Smooth muscle cell of the brain vasculature (primary cell): ENCODE measurements at regions not wholly inside any gene's neighbourhood (a gene's known extent, or its start where the extent isn't known, plus 50 kb on each side); places are given as distances from the start of the nearest gene placed in this dataset.

Experiments
- DNase-seq: peaks from one replicate; pipeline ENCODE4 v3.0.0-alpha.2; 2012; ENCODE audit warnings: low read depth, low spot score

- DNase-seq, result no peak
Measured at GRCh38 chr11:25863986-25864385, 467.9 kb upstream of the ANO3 start.

DNA sequence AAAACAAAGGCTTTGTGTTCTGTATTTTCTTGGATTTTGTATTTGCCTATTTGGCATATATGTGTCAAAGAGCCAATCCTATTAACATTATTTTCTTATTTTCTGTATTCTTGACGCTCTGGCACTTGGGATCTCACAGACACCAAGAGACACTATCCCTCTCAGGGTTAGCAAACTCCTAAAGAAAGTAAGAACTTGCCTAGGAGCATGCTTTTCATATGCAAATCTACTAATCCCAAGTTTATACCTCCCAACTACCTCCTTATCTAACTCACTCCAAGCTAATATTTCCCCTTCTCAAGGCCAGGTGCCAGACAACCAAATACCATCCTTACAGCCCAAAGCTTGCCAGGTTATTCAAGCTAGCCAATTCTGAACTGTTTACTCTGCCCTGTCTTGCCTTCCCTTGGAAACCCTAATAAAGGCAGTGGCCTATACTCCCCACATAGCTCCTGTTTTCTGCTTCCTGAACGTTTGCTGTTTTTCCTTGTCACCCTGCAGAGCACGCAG lies 455.4 kb upstream of the ANO3 start:
- no peak for DNase-seq

DNA sequence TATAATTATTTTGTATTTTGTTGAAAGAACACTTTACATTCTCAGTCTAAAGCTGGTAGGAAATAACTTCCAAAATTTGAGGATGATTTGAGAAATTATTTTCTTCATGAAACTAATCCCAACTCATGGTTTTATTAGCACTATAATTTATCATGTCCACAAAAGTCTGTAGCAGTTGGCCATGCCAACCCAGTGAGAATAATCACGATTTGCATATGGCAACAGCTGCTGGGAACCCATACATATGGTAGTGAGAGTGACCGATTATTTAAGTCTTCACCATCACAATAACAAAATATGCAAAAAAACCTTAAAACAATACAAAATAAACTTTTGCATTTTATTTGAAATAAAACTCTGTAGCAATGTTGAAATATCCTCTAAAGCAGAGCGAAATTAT lies 445.9 kb upstream of the ANO3 start:
- no peak for DNase-seq

DNA sequence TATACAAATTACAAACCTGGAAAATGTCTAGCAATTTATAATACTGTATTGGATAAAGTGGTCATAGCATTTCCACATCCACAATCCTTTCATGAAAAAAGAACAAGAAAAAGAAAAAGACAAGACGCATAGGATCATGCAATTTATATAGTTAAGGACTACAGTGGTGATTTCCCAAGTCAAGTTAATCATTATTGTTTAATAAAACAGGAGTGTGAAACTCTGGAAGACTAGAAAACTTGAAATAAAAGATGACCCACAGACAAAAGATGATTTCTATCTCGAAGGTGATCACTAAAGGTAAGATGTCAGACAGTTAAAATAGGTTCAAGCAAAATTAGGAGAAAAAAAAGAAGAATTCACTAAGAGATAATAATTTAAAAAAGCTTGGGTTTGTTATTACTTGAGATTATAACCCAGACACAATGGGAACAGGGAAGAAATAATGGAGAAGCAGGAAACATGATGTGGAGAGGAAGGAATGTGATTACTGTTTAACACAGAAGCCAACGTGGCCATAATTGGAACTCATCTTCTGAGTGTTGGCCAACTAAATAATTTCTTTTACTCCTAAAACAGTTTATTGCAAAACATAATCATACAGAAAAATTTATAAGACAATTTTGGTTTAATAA lies 441.2 kb upstream of the ANO3 start:
- DNase-seq, result no peak

DNA sequence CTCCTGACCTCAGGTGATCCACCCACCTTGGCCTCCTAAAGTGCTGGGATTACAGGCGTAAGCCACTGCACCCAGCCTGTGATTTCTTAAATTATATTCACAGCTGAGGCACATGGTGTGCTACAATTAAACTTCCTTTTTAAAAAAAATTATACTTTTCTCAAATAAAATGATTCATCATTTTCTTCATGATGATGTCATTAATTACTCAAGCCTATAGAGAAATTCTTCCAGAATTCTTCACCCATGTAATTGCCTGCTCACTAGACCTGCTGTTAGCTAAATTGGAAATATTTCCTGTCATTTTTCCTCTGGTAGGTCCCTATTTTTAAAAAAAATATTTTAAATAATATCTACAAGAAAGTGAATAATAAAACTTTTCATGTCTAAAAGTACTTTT lies 440.0 kb upstream of the ANO3 start:
- DNase-seq, result no peak

DNA sequence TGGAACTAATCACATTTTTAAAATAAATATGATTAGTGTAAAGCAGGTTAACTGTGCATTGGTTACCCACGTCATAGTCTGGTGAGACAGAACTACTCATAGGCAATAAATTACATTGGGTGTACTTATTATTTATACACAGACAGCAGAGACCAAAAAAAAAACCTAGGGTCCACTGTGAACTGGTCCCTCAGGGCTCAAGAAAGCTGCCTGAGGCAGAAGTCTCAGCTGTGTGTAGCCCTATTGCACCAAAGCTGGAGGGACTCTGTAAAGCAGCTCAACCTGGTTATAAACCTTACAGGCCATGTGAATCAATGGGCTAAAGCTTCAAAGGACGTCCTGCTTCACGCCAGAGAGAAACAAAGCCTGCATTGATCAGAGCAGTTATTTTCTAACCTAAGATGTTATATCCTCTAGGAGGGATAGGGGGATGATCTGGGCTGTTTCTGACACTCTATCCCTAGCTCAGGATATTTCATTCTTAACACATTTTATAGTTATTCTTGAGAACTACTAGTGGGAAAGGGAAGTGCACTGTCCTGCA lies 432.2 kb upstream of the ANO3 start:
- DNase-seq, result no peak

DNA sequence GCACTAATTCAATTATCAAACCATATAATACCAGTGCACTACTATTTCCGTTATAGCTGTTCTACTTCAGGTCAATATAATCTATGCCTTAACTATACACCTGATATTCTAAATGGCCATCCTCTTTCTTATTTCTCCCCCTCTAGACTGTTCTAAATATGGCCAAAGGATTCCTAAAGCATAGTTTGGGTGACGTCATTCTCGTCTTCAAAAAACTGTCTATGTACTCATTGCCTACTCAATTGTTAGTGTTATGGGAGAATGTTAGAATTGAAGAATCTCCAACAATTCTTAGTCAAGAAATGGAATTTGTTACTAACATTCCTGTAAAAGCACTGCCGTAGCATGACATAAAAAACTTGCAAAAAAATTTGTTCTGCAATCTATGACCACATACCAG lies 431.1 kb upstream of the ANO3 start:
- no peak for DNase-seq

GRCh38 chr11:25901415-25901814 lies 430.5 kb upstream of the ANO3 start:
- no peak for DNase-seq

GRCh38 chr11:25902476-25902875 lies 429.5 kb upstream of the ANO3 start:
- DNase-seq, result no peak

DNA sequence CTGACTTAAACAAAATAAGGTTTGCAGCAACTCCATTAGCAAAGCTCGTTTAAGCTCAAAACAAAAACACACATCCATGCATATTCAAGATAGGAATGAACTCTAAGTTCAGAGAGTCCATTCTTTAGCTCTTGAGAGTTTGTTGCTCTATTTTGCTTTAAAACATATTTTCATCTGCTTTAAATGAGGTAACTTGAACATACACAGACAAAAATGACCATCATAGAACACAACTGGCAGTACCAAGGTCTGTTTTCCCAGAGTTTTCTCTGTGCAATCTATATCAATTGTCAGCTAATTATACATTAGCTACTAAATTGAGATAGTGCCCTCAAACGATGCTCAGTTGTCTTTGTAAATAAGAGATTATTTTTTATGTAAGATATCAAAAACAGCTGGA lies 423.2 kb upstream of the ANO3 start:
- DNase-seq, result no peak

- no peak for DNase-seq
Measured at GRCh38 chr11:25910086-25910485, 421.8 kb upstream of the ANO3 start.

DNA sequence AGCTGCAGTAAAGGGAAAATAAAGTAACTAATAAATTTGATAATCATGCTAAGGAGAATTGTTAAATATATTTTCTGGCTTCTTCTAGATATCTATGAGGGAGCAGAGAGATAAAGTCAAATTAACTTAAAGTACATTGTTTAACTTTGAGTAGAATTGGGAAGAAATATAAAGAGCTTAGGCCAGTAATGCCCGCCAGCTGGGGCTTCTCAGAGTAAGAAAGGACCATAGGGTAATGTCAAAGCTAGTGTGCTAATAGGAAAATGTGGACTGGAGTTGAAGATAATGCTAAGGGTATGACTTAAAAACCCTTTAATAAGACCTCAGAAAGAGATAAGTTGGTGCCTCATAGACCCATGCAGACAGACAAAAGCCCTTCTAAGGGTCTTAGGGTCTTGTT lies 411.6 kb upstream of the ANO3 start:
- DNase-seq, result no peak

- DNase-seq, result no peak
Measured at GRCh38 chr11:25924586-25924985, 407.3 kb upstream of the ANO3 start.

DNA sequence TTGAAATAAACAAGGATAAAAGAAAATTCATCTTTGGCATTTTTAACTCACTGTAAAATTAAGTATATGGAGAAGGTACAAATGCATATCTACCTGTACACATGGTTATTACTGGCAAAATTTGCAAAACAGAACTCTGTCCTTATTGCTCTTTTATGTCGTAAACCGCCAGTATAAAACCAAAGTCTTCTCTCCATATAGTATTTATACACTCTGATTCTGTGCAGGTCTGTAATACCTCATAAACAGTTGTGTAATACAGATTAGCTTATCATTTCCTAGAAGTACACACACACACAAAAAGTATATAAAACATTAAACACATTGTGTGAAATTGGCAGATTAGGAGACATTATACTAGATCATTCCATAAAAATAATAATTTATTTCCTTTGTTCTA lies 406.6 kb upstream of the ANO3 start:
- no peak for DNase-seq

DNA sequence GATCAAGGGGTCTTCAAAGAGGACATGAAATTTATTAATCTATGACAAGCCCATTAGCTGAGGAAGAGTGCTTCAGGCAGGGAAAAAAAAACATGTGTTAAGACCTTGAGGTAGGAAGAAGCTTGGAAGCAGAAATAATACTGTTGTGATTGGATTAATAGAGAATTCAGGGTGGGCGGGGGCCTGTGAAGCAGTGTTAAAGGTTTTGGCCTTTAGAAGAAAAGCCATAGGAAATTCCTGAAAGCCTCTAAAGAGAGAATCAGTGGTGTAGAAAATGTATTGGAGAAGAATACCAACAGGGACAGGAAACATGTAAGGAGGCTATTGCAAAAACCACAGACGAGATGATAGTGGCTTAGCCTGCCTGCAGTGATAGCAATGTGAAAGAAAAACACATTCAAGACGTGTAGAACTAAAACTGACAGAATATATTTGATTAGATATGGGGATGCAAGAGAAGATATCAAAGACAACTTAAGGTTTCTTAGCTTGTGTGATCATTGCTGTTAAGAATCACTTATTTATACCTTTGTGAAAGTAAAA lies 404.4 kb upstream of the ANO3 start:
- no peak for DNase-seq

DNA sequence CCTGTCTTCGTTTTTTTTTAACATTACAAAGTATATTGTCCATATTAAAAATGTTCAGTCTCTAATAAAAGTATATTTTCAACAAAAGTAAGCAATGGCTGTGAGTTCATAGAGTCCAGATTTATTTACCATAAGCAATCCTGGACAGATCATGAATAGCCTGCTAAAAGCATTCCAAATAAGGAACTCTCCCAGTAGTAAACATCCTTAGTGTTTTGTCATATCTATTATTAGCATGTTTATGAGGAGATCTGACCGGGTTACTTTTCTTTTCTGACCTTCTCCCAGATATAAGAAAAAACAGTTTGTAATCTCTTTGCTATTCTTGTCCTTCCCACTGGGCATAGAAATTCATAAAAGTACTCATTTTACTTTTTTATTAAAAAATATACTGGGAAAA lies 403.9 kb upstream of the ANO3 start:
- no peak for DNase-seq

GRCh38 chr11:25938952-25939351 lies 393.0 kb upstream of the ANO3 start:
- no peak for DNase-seq

- DNase-seq, result no peak
Measured at GRCh38 chr11:25939691-25940090, 392.2 kb upstream of the ANO3 start.

- no peak for DNase-seq
Measured at GRCh38 chr11:25941353-25941752, 390.6 kb upstream of the ANO3 start.

- no peak for DNase-seq
Measured at GRCh38 chr11:25943031-25943430, 388.9 kb upstream of the ANO3 start.

DNA sequence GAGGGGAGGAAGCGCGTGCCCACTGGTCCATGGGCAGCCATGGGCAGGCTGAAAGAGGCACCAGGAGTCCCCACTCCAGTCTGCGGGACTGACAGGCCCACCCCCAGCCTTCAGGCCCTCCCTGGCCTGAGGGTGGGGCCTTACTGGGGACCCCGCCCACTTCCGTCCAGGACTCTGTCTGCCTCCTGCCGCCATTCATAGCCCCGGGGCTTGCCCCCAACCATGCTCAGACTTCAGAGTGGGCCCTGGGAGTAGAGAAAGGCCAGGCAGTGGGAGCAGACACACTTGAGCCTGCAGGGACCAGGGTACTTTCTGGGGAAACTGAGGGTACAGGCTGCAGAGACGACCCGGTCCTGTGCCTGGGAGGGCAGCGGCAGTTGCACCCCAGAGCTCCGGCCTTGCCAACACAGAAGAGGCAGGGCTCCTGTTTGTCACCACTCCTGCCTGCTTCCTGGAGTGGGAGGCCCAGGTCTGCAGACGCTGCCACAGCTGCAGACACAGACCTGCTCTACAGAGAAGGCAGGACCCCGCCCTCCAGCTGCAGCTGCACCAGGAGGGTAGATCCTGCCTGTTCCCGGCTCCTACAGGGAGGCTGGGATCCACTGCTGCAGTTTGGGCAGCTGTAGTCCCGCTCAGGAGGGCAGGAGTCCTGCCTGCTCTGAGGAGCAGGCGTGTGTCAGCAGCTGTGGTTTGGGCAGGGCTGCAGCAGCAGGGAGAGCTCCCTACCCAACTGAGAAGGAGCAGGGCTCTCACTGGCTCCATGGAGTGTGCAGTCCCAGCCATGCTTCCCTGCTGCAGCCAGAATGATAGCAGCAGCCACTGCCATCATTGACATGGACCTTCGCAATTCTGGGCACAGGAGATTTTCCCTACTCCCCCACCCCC lies 387.9 kb upstream of the ANO3 start:
- DNase-seq, result no peak

- DNase-seq, result no peak
Measured at GRCh38 chr11:25949918-25950317, 382.0 kb upstream of the ANO3 start.

- DNase-seq, result no peak
Measured at GRCh38 chr11:25953006-25953405, 378.9 kb upstream of the ANO3 start.
